GM18909 (cell line): ENCODE measurements at regions not wholly inside any gene's neighbourhood (a gene's known extent, or its start where the extent isn't known, plus 50 kb on each side); places are given as distances from the start of the nearest gene placed in this dataset.
"Not testable (repeated sequence)": the region's sequence is repeated elsewhere in the genome, so short reads cannot be mapped to it uniquely, and the experiment has no call there.

Experiments used
- ATAC-seq: cut with Tn5 transposase; IDR thresholded peaks from one replicate; pipeline ENCODE4 v1.9.1; 2021; ENCODE audit warnings: mild to moderate bottlenecking; ENCODE audit not compliant: unreplicated experiment, poor library complexity

DNA sequence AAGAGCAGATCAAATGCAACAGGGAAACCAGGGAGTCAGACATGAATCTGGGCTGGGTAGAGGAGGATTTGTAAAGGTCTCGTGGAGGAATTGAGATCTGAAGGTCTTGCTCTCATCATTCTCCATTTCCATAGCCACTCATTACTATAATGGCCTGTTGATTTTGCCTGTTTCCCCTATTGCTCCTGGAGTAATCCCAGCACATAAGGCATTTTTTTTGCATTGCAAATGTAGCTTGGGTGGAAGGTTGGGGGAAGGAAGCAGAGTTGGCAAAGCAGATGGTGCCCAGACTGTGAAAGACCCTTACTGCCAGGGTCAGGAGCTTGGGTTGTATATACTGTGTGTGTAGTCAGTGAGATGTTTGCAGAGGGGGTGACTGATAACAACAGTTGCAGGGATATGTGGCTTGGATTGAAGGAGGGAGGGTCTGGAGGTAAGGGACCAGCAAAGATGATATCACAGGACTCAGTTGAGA is 116.0 kb downstream of the TTC6 start:
- no peak for ATAC-seq

DNA sequence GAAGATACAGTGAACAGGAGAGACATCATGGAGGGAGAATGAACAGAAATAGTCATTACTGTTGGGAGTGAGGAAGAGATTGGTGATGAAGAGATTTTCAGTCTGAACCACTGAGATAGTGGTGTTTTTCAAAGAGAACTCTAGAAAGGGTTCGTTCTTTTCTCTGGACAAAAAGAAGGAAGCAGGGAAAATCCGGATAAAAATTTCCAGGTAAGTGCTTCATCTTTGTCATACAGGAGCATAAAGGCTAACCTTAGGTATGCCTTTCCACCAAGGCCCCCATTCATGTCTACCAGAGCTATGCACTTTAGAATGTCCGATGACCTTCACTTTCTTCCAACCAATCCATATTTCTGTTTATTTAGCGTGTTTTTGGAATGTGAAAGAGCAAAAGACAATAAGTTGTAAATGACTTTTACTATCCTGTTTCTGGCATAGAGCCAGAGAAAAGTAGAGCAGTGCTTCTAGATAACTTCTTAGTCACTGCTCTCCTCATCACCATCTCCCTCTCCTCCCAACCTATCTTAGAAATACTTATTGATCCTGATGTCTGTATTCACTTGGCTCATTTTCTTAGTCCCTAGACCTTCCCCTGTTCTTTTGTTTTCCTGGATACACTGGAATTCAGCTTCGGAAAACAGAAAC is 116.5 kb downstream of the TTC6 start:
- no peak for ATAC-seq

DNA sequence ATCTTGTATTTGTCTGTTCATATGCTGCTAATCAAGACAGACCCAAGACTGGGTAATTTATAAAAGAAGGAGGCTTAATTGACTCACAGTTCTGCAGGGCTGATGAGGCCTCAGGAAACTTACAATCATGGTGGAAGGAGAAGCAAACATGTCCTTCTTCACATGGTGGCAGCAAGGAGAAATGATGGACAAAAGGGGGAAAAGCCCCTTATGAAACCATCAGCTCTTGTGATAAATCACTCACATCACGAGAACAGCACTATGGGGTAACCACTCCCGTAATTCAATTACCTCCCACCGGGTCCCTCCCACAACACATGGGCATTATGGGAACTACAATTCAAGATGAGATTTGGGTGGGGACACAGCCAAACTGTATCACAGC is 117.0 kb downstream of the TTC6 start:
- not testable (repeated sequence) for ATAC-seq

DNA sequence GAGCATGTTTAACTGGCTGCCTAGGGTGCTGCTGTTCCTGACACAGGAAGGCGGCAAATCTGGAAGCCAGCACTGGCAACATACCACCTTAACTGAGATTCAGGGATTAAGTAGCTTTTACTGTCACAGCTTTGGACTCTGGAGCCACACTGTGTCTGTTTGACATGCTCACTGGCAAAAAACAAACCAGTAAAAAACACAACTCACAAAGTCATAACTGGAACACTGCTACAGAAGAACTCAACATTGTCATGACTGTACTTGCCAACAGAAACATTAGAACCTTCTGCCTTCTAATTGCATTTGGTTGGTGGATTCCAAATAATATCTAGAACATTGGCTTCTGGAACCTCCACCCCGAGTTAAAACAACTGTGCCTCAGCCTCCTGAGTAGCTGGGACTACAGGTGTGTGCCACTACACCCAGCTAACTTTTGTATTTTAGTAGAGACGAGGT is 117.6 kb downstream of the TTC6 start:
- no peak for ATAC-seq

DNA sequence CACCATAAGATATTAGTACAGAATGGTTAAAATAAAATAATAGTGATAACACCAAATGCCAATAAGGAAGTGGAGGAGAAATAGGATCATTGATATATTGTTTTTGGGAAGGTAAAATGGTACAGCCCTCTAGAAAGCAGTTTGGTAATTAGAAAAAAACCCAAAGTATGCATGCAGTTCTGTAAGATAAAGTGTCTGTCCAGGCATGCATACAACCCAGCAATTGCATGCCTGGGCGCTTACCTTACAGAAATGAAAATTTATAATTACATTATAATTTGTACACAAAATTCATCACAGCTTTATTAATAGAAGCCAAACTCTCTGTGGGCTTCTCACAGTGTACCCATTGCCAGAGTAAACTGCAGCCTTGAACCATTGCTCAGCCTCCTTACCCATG is 124.7 kb downstream of the TTC6 start:
- no peak for ATAC-seq

DNA sequence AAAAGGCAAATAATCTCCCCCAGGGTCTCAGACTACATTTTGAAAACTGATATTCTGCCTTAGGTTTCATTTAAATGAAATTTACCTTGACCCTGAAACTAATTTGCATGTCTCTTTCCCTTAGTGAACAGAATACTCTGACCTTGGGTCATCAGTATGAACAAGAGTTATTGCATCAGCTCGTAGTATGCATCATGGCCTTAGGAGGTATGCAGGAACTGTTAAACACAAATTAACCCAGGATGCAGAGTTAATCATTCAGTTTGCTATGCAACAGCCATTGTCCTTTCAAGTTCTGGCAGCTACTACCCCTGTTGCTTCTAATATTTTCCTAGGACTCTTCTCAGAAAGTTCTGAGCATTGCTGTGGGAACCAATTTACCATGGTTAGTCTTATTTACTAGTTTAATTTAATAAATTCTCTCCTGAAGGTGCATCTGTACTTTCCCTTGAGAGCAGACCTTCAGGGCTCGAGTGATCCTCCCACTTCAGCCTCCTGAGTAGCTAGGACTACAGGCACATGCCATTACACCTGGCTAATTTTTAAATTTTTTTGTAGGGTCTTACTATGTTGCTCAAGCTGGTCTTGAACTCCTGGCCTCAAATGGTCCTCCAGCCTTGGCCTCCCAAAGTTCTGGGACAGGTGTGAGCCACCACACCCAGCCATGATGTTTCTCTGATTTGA is 126.7 kb downstream of the TTC6 start:
- ATAC-seq: no peak

DNA sequence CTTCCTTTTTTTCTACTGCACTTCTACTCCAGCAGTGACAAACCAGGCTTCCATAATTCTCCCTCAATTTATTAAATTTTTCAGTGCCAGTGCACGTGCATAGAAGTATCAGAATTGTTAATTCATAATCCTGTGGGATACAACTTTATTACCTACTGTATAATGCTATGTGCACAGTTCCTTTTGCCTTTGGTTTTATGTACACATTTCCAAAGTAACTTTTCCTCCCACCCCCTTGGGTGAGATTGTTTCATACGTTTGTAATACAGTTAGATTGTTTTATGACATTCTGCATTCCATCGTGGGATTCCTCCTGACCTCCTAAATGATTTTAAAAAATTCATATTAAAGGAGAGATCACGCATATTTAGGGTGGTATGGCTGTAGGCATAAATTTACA is 128.1 kb downstream of the TTC6 start:
- no peak for ATAC-seq

DNA sequence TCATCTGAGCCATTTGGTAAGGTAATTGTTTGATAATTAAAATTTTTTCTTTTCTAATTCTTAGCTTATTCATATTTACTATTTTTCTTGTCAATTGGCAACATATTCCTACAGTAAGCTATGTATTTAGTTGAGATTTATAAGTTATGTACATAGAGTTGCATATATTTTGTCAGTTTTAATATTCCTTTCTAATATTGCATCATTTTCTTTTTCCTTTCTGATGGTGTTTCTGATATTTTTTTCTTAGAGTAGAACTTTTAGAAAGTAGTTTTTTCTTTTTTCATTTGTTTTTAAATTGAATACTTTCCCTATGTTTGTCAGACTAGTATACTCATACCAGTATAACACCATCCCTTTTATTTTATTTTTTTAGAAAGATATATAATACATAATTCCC is 131.3 kb downstream of the TTC6 start:
- no peak for ATAC-seq

DNA sequence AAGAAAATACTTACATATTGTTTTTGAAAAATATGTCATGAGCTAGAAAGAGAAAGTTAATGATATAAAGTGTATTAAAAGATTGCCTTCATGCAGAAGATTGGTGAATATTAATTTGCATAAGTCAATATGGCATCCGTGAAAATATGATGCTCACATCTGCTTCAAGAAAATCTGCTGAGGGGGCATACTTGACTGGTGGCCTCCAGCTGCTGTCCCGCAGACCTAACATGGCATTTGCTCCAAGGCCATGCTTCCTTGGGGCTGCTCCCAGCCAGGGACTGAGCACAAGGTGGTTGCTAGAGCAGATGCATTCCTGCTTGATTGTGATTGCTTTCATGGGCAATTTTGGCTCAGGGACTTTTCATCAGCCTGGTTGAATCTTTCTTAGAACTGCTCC is 133.8 kb downstream of the TTC6 start:
- no peak for ATAC-seq

DNA sequence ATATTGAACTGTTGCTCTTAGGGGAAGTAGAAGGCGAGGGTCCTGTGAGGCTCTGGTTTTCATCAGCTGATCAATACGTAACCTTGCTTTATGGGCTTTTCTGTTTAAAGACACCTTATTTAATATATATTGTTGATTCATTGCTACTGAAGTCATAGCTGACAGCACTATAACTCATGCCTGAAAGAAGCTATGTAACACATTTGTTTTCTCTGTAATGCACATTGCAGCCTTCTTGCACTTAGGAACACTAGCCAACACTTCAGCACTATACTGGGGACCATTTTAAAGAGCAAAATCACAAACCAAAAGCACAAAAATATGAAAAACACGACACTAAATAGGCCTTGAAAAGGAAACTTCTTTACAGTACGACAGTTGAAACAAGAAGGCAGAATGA is 135.7 kb downstream of the TTC6 start:
- no peak for ATAC-seq

DNA sequence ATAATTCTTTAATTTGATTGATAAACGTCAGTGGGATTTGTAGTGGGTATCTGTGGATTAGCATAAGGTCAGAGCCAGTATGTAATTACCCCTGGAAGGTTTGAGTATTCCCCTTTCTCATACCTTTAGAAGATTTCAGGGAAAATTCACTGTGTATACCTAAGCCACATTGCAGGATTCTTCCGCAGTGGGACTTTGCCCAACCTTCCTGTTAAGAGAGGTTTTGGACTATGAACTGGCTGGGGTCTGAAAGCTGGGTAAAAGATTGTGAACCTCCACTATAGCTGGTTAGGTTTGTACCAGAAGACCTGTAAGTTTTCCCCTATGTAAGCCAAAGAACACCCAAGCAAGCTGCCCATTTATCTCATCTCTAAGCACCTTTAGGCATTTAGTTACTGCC is 150.2 kb downstream of the TTC6 start:
- ATAC-seq: no peak

DNA sequence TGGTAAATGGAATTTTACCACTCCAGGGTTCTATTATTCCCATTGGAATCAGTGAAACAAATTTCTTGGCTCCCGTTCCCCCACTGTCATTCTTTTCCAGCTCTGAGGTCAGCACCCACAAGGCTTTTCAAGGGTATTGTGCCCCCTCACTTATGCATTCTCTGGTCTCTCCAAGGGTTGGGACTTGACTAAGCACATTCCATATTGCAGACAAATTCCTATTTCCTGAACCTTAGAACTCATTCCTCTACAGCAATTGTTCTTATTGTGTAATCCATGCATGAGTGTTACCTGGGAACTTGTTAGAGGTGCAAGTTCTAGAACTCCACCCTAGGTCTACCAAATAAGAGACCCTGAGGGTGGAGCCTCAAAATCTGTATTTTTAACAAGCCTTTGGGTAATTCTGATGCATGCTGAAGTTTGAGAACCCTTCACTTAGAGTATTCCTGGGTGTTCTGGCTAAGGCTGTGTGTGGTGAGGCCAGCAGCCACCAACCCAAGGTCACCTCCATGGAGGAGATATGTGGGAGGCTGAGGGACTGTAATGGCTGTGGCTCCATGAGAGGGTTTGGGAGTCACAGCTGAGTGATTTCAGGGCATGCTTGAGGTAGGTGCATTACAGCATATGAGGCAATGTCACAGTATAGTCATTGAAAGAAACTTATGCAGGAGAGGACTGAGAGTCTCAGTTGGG is 150.9 kb downstream of the TTC6 start:
- no peak for ATAC-seq

DNA sequence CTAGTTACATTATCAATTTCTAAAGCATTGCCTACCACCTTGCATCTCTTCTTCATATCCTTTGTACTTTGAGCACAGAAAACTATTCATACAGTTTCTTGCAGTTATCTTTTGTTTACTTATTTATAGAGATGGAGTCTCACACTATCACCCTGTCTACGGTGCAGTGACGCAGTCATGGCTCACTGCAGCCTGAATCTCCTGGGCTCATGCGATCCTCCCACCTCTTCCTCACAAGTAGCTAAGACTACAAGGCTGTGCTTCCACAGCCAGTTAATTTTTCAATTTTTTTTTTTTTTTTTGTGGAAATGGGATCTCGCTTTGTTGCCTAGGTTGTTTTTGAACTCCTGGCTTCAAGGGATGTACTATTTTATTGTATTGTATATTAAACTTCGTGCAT is 158.0 kb downstream of the TTC6 start:
- no peak for ATAC-seq

DNA sequence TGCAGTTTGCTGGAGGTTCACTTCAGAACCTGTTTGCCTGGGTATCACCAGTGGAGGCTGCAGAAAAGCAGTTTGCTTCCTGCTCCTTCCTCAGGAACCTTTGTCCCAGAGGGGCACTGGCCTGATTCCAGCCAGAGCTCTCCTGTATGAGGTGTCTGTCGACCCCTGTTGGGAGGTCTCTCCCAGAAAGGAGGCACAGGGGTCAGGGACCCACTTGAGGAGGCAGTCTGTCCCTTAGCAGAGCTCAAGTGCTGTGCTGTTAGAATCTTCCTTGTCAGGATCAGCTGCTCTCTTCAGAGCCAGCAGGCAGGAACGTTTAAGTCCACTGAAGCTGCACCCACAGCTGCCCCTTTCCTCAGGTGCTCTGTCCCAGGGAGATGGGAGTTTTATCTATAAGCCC is 164.8 kb downstream of the TTC6 start:
- ATAC-seq: not testable (repeated sequence)

DNA sequence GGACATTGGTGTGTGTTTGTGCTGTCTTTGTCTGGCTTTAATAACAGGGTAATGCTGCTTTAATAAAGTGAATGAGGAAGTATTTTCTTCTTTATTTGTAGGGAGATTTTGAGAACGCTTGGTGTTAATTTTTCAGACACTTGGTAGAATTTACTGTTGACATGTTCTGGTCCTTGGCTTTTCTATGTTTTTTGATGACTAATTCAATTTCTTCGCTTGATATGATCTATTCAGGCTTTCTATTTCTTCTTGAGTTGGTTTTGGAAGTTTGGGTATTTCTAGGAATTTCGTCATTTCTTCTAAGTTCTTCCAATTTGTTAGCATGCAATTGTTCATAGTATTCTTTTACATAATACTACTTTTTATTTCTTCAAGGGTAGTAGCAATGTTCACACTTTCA is 167.8 kb downstream of the TTC6 start:
- ATAC-seq: no peak

DNA sequence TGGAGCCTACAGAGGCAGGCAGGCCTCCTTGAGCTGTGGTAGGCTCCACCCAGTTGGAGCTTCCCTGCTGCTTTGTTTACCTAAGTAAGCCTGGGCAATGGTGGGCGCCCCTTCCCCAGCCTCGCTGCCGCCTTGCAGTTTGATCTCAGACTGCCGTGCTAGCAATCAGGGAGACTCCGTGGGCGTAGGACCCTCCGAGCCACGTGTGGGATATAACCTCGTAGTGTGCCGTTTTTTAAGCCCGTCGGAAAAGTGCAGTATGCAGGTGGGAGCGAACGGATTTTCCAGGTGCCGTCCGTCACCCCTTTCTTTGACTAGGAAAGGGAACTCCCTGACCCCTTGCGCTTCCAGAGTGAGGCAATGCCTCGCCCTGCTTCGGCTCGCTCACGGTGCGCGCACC is 176.9 kb downstream of the TTC6 start:
- ATAC-seq: not testable (repeated sequence)

DNA sequence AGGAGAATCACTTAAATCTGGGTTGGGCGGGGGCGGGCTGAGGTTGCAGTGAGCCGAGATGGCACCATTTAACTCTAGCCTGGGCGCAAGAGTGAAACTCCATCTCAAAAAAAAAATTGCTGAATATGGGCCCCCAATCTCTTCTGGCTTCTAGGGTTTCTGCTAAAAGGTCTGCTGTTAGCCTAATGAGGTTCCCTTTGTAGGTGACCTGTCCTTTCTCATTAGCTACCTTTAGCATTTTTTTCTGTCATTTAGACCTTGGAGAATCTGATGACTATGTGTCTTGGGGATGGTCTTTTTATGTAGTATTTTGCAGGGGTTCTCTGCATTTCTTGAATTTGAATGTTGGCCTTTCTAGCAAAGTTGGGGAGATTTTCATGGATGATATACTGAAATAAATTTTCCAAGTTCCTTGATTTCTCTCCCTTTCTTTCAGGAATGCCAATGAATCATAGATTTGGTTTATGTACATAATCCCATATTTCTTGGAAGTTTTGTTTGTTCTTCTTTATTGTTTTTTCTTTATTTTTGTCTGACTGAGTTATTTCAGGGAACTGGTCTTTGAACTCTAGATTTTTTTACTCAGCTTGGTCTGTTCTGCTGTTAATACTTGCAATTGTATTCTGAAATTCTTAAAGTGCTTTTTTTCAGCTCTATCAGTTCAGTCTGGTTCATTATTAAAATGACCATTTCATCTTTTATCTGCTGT is 181.5 kb downstream of the TTC6 start:
- no peak for ATAC-seq

DNA sequence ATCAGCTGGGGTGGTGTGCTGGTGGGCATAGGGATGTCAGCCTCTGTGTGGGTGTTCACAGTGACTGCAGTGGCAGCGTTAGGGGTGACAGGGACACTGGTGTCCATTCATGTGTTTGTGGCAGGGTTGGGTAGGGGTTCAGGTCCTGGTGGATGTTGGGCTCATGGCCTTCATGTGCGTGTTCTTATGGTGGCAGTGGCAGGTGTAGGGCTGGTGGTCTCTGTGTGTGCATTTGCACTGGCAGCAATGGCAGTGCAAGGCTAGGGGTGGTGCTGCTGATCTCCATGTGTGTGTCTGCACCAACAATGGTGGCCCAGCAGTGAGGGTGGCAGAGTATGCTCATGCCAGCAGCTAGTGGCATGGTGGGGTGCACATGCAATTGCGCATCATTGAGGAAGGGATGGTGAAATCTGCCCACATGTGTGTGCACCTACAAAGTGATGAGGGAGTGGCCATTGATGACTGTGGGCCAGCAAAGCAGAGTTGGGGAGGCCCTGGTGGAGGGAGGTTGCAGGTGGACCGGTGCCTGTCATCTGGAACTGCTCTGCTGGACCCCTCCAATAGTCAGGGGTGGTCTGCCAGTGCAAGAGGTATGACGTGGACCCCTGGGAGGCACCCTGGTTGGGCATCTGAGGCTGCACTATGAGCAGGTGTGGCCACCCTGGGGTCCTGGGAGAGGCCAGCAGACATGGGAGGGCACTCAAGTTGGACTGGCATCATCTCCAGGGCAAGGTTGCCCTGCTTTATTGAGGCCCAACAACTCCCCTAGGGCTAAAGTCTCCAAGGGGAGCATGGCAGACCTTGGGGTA is 182.9 kb downstream of the TTC6 start:
- ATAC-seq: no peak

DNA sequence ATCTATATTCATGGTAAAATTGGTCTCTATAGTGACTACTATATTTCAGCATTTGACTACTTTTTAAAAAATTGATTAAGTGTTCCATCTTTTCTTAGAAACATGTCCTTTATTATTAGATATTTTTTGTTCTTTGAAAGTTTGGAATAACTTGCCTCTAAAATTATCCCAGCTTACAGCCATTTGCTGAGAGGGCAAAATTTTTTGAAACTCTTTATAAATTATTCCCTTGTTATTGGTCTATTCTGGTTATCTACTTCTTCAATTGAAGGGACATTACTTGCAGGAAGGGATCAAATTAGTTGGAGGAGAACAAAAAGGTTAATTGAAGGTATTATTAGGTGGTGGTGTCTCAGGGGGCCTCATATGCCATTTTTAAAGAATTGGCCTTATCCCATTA is 184.1 kb downstream of the TTC6 start:
- no peak for ATAC-seq

DNA sequence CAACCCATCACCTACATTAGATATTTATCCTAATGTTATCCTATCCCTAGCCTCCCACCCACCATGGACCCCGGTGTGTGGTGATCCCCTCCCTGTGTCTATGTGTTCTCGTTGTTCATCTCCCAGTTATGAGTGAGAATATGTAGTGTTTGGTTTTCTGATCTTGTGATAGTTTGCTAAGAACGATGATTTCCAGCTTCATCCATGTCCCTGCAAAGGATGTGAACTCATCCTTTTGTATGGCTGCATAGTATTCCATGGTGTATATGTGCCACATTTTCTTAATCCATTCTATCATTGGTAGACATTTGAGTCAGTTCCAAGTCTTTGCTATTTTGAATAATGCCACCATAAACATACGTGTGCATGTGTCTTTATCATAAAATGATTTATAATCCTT is 185.3 kb downstream of the TTC6 start:
- not testable (repeated sequence) for ATAC-seq
